Fibroblast of lung (primary cell): ENCODE measurements at regions not wholly inside any gene's neighbourhood (a gene's known extent, or its start where the extent isn't known, plus 50 kb on each side); places are given as distances from the start of the nearest gene placed in this dataset.

ENCODE experiments used
- DNase-seq, 2 donors: peaks; one replicate each; pipeline versions ENCODE4 v3.0.0 to v3.0.0-alpha.2; 2010; ENCODE audit warnings: low read depth in 2 of 2
- H2AFZ ChIP-seq: 2 replicates; pipeline ENCODE4 v1.5.1; 2012; ENCODE audit warnings: low read length, control low read depth, inconsistent platforms
- H3K27ac ChIP-seq: 2 replicates; pipeline ENCODE4 v1.5.1; 2011; ENCODE audit warnings: low read length, control low read depth; ENCODE audit not compliant: insufficient read depth
- H3K27me3 ChIP-seq: 2 replicates; pipeline ENCODE4 v1.5.1; 2011; ENCODE audit warnings: mild to moderate bottlenecking, low read length; ENCODE audit not compliant: control insufficient read depth, insufficient read depth
- H3K36me3 ChIP-seq: 2 replicates; pipeline ENCODE4 v1.5.1; 2011; ENCODE audit warnings: low read length; ENCODE audit not compliant: control insufficient read depth, insufficient read depth
- H3K4me1 ChIP-seq: 2 replicates; pipeline ENCODE4 v1.5.1; 2011; ENCODE audit warnings: low read length; ENCODE audit not compliant: control insufficient read depth, insufficient read depth; ENCODE audit errors: extremely low read depth
- H3K4me2 ChIP-seq: 2 replicates; pipeline ENCODE4 v1.5.1; 2011; ENCODE audit warnings: low read length, control low read depth; ENCODE audit not compliant: insufficient read depth; ENCODE audit errors: extremely low read depth
- H3K4me3 ChIP-seq, 4 experiments: fragments of 200-600 bp in 1 of 4; sonication (generic) in 1 of 4; replicated peaks in 1 of 4; 2 replicates each; pipeline ENCODE4 v1.5.1; 2011 to 2016; ENCODE audit warnings: low read length in 4 of 4, low read depth in 3 of 4, mild to moderate bottlenecking in 3 of 4, control low read depth in 2 of 4, inconsistent platforms in 1 of 4, mixed read lengths in 1 of 4; ENCODE audit not compliant: insufficient read depth in 1 of 4; ENCODE audit errors: control extremely low read depth in 1 of 4
- H3K79me2 ChIP-seq: 2 replicates; pipeline ENCODE4 v1.5.1; 2012; ENCODE audit warnings: mild to moderate bottlenecking, low read length, inconsistent platforms; ENCODE audit not compliant: control insufficient read depth, insufficient read depth
- H3K9ac ChIP-seq: 2 replicates; pipeline ENCODE4 v1.5.1; 2011; ENCODE audit warnings: mild to moderate bottlenecking, low read length, control low read depth; ENCODE audit not compliant: insufficient read depth
- H3K9me3 ChIP-seq: 2 replicates; pipeline ENCODE4 v1.5.1; 2012; ENCODE audit warnings: low read depth, low read length; ENCODE audit not compliant: control insufficient read depth, insufficient read depth
- H4K20me1 ChIP-seq: 2 replicates; pipeline ENCODE4 v1.5.1; 2011; ENCODE audit warnings: low read length; ENCODE audit not compliant: control insufficient read depth, insufficient read depth; ENCODE audit errors: extremely low read depth
- EZH2 ChIP-seq: IDR thresholded peaks from 2 replicates; pipeline ENCODE4 v1.5.1; 2012; ENCODE audit warnings: low read length, control low read depth, mild to moderate bottlenecking; ENCODE audit errors: missing control alignments
- TF ChIP-seq, protein P1 (sequence below), 2 donors: IDR thresholded peaks in 1 of 2; conservative IDR thresholded peaks in 1 of 2; 1 replicate in 1 of 2; 2 replicates in 1 of 2; pipeline ENCODE4 v1.5.1; 2011 to 2012; ENCODE audit warnings: low read length in 2 of 2, control low read depth in 1 of 2, inconsistent platforms in 1 of 2, low read depth in 1 of 2, mild to moderate bottlenecking in 1 of 2

DNA sequence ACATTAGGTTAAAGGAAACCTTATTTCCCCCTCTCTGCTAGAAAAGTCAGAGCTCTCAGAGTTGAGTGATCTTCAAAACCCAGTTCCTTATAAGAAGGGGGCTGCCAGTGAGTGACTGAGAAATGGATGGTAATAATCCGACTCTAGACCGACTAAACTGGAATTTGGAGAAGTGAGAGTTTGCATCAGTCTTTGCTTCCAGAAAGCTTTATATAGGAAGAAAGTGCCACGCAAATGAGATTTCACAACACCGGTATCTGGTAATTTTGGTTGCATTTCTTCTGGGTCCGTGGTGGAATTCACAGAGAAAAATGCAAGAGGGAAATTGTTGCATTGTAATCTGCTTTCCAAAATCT is 271.4 kb downstream of the MAF start:
- Histone ChIP-seq H3K4me3 (no peak overlapping the region), H3K79me2 (no peaks in the 10 kb centered on the region), H2AFZ (no peak overlapping the region), H3K36me3 (no peaks in the 10 kb centered on the region), H3K4me2 (no peak overlapping the region), H3K9me3 (no peaks in the 10 kb centered on the region), H4K20me1 (no peaks in the 10 kb centered on the region), H3K9ac (no peak overlapping the region), H3K4me1 (no peaks in the 10 kb centered on the region), H3K27ac (no peak overlapping the region), H3K27me3 (no peaks in the 10 kb centered on the region)
- DNase-seq: no peak
- no peak for TF ChIP-seq EZH2
- TF ChIP-seq, protein P1, sequence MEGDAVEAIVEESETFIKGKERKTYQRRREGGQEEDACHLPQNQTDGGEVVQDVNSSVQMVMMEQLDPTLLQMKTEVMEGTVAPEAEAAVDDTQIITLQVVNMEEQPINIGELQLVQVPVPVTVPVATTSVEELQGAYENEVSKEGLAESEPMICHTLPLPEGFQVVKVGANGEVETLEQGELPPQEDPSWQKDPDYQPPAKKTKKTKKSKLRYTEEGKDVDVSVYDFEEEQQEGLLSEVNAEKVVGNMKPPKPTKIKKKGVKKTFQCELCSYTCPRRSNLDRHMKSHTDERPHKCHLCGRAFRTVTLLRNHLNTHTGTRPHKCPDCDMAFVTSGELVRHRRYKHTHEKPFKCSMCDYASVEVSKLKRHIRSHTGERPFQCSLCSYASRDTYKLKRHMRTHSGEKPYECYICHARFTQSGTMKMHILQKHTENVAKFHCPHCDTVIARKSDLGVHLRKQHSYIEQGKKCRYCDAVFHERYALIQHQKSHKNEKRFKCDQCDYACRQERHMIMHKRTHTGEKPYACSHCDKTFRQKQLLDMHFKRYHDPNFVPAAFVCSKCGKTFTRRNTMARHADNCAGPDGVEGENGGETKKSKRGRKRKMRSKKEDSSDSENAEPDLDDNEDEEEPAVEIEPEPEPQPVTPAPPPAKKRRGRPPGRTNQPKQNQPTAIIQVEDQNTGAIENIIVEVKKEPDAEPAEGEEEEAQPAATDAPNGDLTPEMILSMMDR (conservative IDR thresholded peaks at IDR 0.05 in 1 of 2, IDR thresholded peaks at IDR 0.05 in 1 of 2; ENCODE audit: low read depth in 1 of 2, low read length in 2 of 2): no peak

DNA sequence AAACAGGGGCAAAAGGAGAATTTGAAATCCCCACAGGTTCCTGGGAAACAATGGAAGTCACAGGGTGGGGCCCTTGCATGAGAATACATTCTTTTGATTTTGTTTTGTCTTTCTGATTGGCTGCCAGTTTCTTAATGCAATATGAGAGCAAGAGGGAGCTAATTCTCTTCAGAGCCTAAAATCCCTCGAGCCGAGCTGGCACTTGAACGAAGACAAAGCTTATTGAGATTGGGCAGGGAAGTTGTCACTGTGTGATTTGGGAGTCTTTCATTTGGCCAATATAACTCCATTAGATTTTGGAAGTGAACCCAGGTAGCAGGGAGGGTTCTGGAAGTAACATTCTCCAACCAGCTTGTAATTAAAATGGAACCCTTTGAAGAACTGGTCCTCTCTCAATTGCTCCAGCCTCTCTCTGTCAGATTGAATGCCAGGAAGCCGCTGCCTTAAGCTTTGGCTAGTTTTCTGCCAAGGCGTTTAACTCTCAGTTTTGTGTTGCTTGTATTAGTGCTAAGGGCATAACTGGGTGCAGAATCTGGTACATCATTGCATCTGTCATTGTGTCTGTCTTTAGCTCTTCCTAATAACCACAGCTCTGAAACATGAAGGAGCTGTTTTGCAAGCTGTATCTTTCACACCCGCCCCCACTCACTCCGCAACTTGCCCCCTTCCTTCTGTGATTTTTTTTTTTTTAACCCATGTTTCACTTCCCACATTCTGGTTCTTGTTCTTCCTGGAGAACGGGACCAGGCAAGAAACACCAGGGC is 272.0 kb downstream of the MAF start:
- Histone ChIP-seq H3K79me2 (no peaks in the 10 kb centered on the region), H3K9me3 (no peaks in the 10 kb centered on the region), H3K27me3 (no peaks in the 10 kb centered on the region), H3K4me3 (no peak overlapping the region), H3K27ac (no peak overlapping the region), H3K4me2 (no peak overlapping the region), H3K36me3 (no peaks in the 10 kb centered on the region), H3K9ac (no peak overlapping the region), H4K20me1 (no peaks in the 10 kb centered on the region), H2AFZ (no peak overlapping the region), H3K4me1 (no peaks in the 10 kb centered on the region)
- TF ChIP-seq, protein P1 (conservative IDR thresholded peaks at IDR 0.05 in 1 of 2, IDR thresholded peaks at IDR 0.05 in 1 of 2; ENCODE audit: low read depth in 1 of 2, low read length in 2 of 2): no peak
- no peak for TF ChIP-seq EZH2
- DNase-seq: no peak

DNA sequence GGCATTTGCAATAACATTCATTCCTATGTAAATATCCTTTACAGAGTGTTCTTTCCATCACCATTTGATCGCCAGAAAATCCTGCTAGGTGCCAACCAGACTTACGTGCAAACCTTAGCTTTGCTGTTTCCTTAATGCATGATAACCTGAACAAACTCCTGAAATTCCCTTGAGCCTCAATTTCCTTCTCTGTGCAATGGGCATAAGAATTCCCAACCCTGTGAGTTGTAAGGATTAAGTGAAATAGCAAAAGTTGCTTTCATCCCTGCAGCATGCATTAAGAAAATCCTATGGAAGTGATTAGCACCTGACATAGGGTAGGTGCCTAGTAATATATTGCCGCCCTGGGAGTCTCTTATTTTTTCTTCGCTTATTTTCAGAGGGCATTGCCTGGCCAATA is 272.7 kb downstream of the MAF start:
- H3K27ac ChIP-seq: no peak overlapping the region
- H3K27me3 ChIP-seq: no peaks in the 10 kb centered on the region
- no peaks in the 10 kb centered on the region for H3K4me1 ChIP-seq
- H3K36me3 ChIP-seq: no peaks in the 10 kb centered on the region
- TF ChIP-seq, protein P1 (conservative IDR thresholded peaks at IDR 0.05 in 1 of 2, IDR thresholded peaks at IDR 0.05 in 1 of 2; ENCODE audit: low read depth in 1 of 2, low read length in 2 of 2): no peak
- TF ChIP-seq EZH2: no peak
- DNase-seq: no peak
- no peak overlapping the region for H3K4me2 ChIP-seq
- no peaks in the 10 kb centered on the region for H4K20me1 ChIP-seq
- H3K79me2 ChIP-seq: no peaks in the 10 kb centered on the region
- no peak overlapping the region for H3K4me3 ChIP-seq
- H3K9me3 ChIP-seq: no peaks in the 10 kb centered on the region
- no peak overlapping the region for H2AFZ ChIP-seq
- no peak overlapping the region for H3K9ac ChIP-seq
